NCI-H1417 treated with DMSO at 0.1 percent for 48 hours (cell line): ENCODE measurements at regions not wholly inside any gene's neighbourhood (a gene's known extent, or its start where the extent isn't known, plus 50 kb on each side); places are given as distances from the start of the nearest gene placed in this dataset.
"Not testable (repeated sequence)": the region's sequence is repeated elsewhere in the genome, so short reads cannot be mapped to it uniquely, and the experiment has no call there.

ENCODE experiments used
- DNase-seq: peaks from one replicate; lab custom pipeline; 2025; lab: John Stamatoyannopoulos, UW

- no peak for DNase-seq
Observed at GRCh38 chr6:165167861-165168260, 141.5 kb downstream of the C6orf118 start.

GRCh38 chr6:165167311-165167710, 142.1 kb downstream of the C6orf118 start:
- no peak for DNase-seq

GRCh38 chr6:165163519-165163918, 145.9 kb downstream of the C6orf118 start:
- no peak for DNase-seq

- DNase-seq: no peak
Observed at GRCh38 chr6:165159460-165159859, 149.9 kb downstream of the C6orf118 start.

- DNase-seq: no peak
Observed at GRCh38 chr6:165146456-165146855, 162.9 kb downstream of the C6orf118 start.

GRCh38 chr6:165135889-165136288, 173.5 kb downstream of the C6orf118 start:
- no peak for DNase-seq

GRCh38 chr6:165129086-165129485, 180.3 kb downstream of the C6orf118 start:
- no peak for DNase-seq

GRCh38 chr6:165127743-165128142, 181.7 kb downstream of the C6orf118 start:
- not testable (repeated sequence) for DNase-seq

GRCh38 chr6:165124681-165125080, 184.7 kb downstream of the C6orf118 start:
- DNase-seq: not testable (repeated sequence)

- DNase-seq: no peak
Observed at GRCh38 chr6:165119231-165120020, 190.0 kb downstream of the C6orf118 start.

- DNase-seq: no peak
Observed at GRCh38 chr6:165118736-165119135, 190.7 kb downstream of the C6orf118 start.

- no peak for DNase-seq
Observed at GRCh38 chr6:165117806-165118205, 191.6 kb downstream of the C6orf118 start.

GRCh38 chr6:165117121-165117520, 192.3 kb downstream of the C6orf118 start:
- no peak for DNase-seq

- DNase-seq: no peak
Observed at GRCh38 chr6:165110860-165111259, 198.5 kb downstream of the C6orf118 start.

GRCh38 chr6:165109011-165109410, 200.4 kb downstream of the C6orf118 start:
- DNase-seq: no peak

- no peak for DNase-seq
Observed at GRCh38 chr6:165106261-165106660, 203.1 kb downstream of the C6orf118 start.

GRCh38 chr6:165098165-165098564, 211.2 kb downstream of the C6orf118 start:
- no peak for DNase-seq

- DNase-seq: no peak
Observed at GRCh38 chr6:165096868-165097267, 212.5 kb downstream of the C6orf118 start.

- DNase-seq: no peak
Observed at GRCh38 chr6:165096209-165096608, 213.2 kb downstream of the C6orf118 start.

- no peak for DNase-seq
Observed at GRCh38 chr6:165092881-165093595, 216.4 kb downstream of the C6orf118 start.

GRCh38 chr6:165091121-165091785, 218.2 kb downstream of the C6orf118 start:
- no peak for DNase-seq

- no peak for DNase-seq
Observed at GRCh38 chr6:165090242-165090641, 219.2 kb downstream of the C6orf118 start.

GRCh38 chr6:165086814-165087213, 222.6 kb downstream of the C6orf118 start:
- no peak for DNase-seq
